ENCODE measurements at regions not wholly inside any gene's neighbourhood (a gene's known extent, or its start where the extent isn't known, plus 50 kb on each side); places are given as distances from the start of the nearest gene placed in this dataset.

- TF ChIP-seq, protein P1, sequence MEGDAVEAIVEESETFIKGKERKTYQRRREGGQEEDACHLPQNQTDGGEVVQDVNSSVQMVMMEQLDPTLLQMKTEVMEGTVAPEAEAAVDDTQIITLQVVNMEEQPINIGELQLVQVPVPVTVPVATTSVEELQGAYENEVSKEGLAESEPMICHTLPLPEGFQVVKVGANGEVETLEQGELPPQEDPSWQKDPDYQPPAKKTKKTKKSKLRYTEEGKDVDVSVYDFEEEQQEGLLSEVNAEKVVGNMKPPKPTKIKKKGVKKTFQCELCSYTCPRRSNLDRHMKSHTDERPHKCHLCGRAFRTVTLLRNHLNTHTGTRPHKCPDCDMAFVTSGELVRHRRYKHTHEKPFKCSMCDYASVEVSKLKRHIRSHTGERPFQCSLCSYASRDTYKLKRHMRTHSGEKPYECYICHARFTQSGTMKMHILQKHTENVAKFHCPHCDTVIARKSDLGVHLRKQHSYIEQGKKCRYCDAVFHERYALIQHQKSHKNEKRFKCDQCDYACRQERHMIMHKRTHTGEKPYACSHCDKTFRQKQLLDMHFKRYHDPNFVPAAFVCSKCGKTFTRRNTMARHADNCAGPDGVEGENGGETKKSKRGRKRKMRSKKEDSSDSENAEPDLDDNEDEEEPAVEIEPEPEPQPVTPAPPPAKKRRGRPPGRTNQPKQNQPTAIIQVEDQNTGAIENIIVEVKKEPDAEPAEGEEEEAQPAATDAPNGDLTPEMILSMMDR (IDR thresholded peaks at IDR 0.05; ENCODE audit: low read depth, low read length, missing input control): no peak
- TF ChIP-seq RAD21 (IDR thresholded peaks at IDR 0.05) (no peak), GABPA (IDR thresholded peaks at IDR 0.05 in 1 of 2, conservative IDR thresholded peaks at IDR 0.05 in 1 of 2) (no peak), MAX (IDR thresholded peaks at IDR 0.05) (no peak)
Measured at GRCh38 chr3:187875863-187876262, 130.6 kb upstream of the BCL6 start.

Data from liver (tissue), 3 donors.